Testis (tissue), 2 donors: ENCODE measurements at regions not wholly inside any gene's neighbourhood (a gene's known extent, or its start where the extent isn't known, plus 50 kb on each side); places are given as distances from the start of the nearest gene placed in this dataset.
A peak's percentile ranks its signal among the peaks of the same experiment; 100 is the strongest.

Source experiments
- DNase-seq: peaks from one replicate; pipeline ENCODE4 v3.0.0-alpha.2; 2019
- H3K27ac ChIP-seq, 2 donors: fragments of 200-600 bp; sonication (generic); one replicate each; pipeline ENCODE4 v1.5.1; 2019
- H3K27me3 ChIP-seq: fragments of 200-600 bp; sonication (generic); one replicate; pipeline ENCODE4 v1.5.1; 2019
- H3K36me3 ChIP-seq: fragments of 200-600 bp; sonication (generic); one replicate; pipeline ENCODE4 v1.5.1; 2017; ENCODE audit warnings: low read depth; ENCODE audit errors: missing control alignments
- H3K4me1 ChIP-seq: fragments of 200-600 bp; sonication (generic); one replicate; pipeline ENCODE4 v1.5.1; 2019
- H3K4me3 ChIP-seq, 2 donors: fragments of 200-600 bp; sonication (generic); one replicate each; pipeline ENCODE4 v1.5.1; 2017 to 2019
- H3K9me3 ChIP-seq: fragments of 200-600 bp; sonication (generic); one replicate; pipeline ENCODE4 v1.5.1; 2017
- POLR2A ChIP-seq: fragments of 450-650 bp; IDR thresholded peaks from one replicate; pipeline ENCODE4 v1.6.1; 2017; ENCODE audit warnings: antibody characterized with exemption, mild to moderate bottlenecking, moderate library complexity
- WGBS, 2 donors: methylation state at CpG; one replicate each; pipeline ENCODE4 v1.1.5; 2018; 5-methylcytosine and 5-hydroxymethylcytosine counted together
- intact Hi-C: fragments of 100-400 bp; cut with DNase I; formaldehyde crosslinking; loops from one replicate; pipeline ENCODE4 v1.15.1; 2023; ENCODE audit warnings: low total_unique reads
- TF ChIP-seq, protein P1 (sequence below), 3 experiments: fragments of 450-650 bp in 2 of 3; fragments of 200-600 bp in 1 of 3; sonication (generic) in 1 of 3; IDR thresholded peaks; one replicate each; pipeline ENCODE4 v1.5.1; 2016 to 2019; ENCODE audit warnings: antibody characterized with exemption in 3 of 3, mild to moderate bottlenecking in 2 of 3, moderate library complexity in 1 of 3

DNA sequence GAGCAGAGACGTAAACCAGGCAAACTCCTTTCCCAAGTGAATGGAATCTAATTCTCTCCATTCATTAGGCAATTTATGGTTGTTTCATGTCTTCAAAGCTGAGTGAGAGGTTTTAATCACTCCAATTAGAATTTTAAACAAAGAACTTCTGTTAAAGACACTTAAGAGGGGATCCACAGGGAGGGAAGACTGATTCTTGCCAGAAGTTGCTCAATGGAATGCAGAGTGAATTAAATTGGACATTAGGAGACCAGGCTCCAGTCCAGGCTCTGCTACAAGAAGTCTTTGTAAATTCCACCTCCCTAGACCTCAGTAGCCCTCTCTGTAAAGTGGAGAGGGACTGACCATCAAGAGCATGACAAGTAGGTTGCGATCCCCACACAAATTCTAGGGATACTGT is 130.7 kb upstream of the TMEM72 start:
- WGBS, 2 donors, result 80 to 84% methylated on average over 2 of the region's 2 CpGs
- intact Hi-C loops, result no loop called here
- no peaks in the 10 kb centered on the region for H3K9me3 ChIP-seq
- no peak for TF ChIP-seq POLR2A
- TF ChIP-seq, protein P1, sequence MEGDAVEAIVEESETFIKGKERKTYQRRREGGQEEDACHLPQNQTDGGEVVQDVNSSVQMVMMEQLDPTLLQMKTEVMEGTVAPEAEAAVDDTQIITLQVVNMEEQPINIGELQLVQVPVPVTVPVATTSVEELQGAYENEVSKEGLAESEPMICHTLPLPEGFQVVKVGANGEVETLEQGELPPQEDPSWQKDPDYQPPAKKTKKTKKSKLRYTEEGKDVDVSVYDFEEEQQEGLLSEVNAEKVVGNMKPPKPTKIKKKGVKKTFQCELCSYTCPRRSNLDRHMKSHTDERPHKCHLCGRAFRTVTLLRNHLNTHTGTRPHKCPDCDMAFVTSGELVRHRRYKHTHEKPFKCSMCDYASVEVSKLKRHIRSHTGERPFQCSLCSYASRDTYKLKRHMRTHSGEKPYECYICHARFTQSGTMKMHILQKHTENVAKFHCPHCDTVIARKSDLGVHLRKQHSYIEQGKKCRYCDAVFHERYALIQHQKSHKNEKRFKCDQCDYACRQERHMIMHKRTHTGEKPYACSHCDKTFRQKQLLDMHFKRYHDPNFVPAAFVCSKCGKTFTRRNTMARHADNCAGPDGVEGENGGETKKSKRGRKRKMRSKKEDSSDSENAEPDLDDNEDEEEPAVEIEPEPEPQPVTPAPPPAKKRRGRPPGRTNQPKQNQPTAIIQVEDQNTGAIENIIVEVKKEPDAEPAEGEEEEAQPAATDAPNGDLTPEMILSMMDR (IDR thresholded peaks at IDR 0.05), result no peak
- no peak for DNase-seq
- no peaks in the 10 kb centered on the region for H3K27me3 ChIP-seq
- no peaks in the 10 kb centered on the region for H3K36me3 ChIP-seq
- H3K27ac ChIP-seq, result no peak overlapping the region
- no peak overlapping the region for H3K4me3 ChIP-seq
- H3K4me1 ChIP-seq, result no peaks in the 10 kb centered on the region

DNA sequence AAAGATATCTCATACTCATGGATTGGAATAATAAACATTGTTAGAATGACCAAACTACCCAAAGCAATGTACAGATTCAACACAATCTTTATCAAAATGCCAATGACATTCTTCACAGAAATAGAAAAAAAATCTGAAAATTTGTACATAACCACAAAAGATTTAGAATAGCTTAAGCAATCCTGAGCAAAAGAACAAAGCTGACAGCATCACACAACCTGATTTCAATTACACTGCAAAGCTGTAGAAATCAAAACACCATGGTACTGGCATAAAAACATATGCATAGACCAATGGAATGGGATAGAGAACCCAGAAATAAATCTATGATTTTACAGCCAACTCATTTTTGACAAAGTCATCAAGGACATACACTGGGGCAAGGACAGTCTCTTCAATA is 130.0 kb upstream of the TMEM72 start:
- no peak for DNase-seq
- Histone ChIP-seq H3K27me3 (no peaks in the 10 kb centered on the region), H3K27ac (no peak overlapping the region), H3K36me3 (no peaks in the 10 kb centered on the region), H3K4me3 (no peak overlapping the region), H3K9me3 (no peaks in the 10 kb centered on the region), H3K4me1 (peaks cover 5% of the 10 kb centered on the region)
- no peak for TF ChIP-seq POLR2A
- TF ChIP-seq, protein P1 (IDR thresholded peaks at IDR 0.05), result no peak
- intact Hi-C loops, result no loop called here

DNA sequence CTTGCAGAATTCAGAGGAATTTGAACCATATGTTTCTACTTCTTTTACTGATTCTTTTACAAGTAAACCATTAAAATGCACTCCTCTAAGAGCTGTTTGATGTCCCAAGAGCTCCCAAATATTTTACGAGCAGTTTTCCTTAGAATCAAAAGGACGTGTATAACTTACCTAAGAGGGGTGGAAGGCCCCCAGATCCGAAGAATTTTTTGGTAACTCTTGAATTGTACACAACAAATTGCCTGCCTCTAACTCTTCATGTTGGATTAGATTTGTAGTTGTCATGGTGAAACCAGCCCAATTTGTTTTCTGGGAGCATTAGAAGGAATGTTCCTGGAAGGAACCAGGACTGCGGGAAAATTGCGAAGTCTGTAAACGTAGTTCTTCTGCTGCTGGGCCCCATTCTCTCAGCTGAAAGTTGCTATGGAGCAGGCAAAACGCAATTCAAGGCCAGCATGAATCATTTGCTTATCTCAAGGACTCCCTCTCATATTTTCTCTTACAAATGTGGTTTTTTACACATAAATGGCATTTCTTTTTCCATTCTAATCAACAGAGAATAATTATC is 124.8 kb upstream of the TMEM72 start:
- Histone ChIP-seq H3K4me3 (no peak overlapping the region), H3K27me3 (no peaks in the 10 kb centered on the region), H3K36me3 (no peaks in the 10 kb centered on the region), H3K27ac (no peak overlapping the region), H3K9me3 (no peaks in the 10 kb centered on the region), H3K4me1 (peaks cover 9% of the 10 kb centered on the region)
- no peak for TF ChIP-seq POLR2A
- TF ChIP-seq, protein P1 (IDR thresholded peaks at IDR 0.05), result no peak
- intact Hi-C loops, result no loop called here
- DNase-seq, result peak; percentile 62
- 34 to 50% methylated on average over 7 of the region's 7 CpGs for WGBS, 2 donors

DNA sequence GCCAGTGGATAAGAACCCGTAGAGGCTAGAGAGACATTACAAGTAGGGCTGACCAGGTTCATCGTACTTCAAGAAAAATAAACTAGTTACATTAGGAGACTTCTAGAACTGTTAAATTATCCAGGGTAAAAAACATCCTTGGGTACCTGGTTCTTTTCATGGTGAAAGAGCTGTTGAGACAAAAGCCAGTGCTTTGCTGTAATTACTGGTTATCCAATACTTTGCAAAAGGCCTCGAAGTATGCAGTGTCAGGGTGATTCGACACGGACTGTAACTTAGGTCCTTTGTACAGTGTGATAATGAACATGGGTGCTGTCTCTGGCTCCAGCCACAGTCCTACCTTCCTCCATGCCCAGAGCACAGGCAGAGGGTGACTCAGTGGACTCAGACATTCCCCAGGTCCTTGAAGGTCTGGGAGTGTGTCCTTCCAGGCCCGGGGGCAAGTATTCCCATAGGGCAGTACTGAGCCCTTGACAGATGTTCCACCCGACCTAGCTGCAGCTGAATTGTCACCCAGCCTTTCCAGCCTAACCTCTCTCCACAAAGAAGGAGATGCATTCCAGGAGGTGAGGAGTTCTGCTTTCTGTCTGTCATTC is 123.6 kb upstream of the TMEM72 start:
- intact Hi-C loops, result no loop called here
- H3K4me3 ChIP-seq, result no peak overlapping the region
- H3K36me3 ChIP-seq, result no peaks in the 10 kb centered on the region
- no peaks in the 10 kb centered on the region for H3K9me3 ChIP-seq
- H3K27ac ChIP-seq, result no peak overlapping the region
- TF ChIP-seq, protein P1 (IDR thresholded peaks at IDR 0.05), result no peak
- TF ChIP-seq POLR2A, result no peak
- peaks cover 15% of the 10 kb centered on the region for H3K4me1 ChIP-seq
- no peaks in the 10 kb centered on the region for H3K27me3 ChIP-seq
- no peak for DNase-seq
- 83% methylated on average over 5 to 7 of the region's 7 CpGs for WGBS, 2 donors
